ENCODE measurements at regions not wholly inside any gene's neighbourhood (a gene's known extent, or its start where the extent isn't known, plus 50 kb on each side); places are given as distances from the start of the nearest gene placed in this dataset.
A peak's percentile ranks its signal among the peaks of the same experiment; 100 is the strongest.
"Not testable (repeated sequence)": the region's sequence is repeated elsewhere in the genome, so short reads cannot be mapped to it uniquely, and the experiment has no call there.

DNA sequence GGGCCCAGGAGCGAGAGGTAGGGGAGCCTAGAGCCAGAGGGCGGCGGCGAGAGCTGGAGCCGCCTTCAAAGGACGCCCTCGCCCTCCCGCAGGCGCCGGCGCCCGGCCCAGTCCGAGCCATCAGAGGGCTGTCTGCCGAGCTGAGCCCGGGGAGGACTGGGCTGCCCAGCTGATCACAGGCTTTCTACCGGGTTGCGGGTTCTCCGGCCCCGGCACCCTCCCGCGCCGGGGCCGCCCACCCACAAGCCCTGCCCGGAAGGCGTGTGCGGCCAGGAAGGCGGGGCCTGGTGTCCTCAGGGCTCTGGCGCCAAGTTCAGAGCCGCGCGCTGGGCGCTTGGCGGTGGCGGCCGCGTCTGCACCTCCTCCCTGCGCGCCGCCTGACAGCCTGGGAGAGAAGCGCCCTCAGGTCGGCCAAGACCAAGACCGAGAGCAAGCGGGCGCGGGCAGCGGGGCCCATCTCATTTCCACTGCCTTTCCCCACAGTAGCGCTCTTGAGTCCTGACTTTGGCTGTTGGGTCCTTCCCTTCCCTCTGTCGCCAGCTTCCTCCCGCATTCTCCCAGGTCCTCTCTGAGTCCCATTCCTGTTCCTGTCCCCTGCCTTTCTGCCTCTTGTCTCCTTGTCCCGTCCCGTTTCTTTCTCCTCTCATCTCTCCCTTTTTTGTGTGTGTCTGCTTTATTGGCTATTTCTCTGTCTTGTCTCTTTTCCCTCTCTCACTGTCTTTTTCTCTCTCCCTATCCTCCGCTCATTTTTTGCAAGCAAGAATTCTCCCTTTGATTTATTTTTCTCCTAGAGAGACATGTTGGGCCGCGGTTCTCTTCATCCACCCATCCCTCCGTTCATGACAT, 60.6 kb upstream of the MSMB start (continued):
- TF ChIP-seq RBBP5 (IDR thresholded peaks at IDR 0.05; ENCODE audit: borderline replicate concordance, low read depth, low read length) (0 out of 2 replicates have a peak, but pooled peaks have one; percentile 38), CTBP2 (IDR thresholded peaks at IDR 0.05; ENCODE audit: borderline replicate concordance, insufficient read depth, insufficient read length, low read length) (no peak), KDM4A (IDR thresholded peaks at IDR 0.05; ENCODE audit: low read depth, low read length, severe bottlenecking) (peak; percentile 95), PHF8 (conservative IDR thresholded peaks at IDR 0.05; ENCODE audit: low read depth, low read length) (no peak), TBP (IDR thresholded peaks at IDR 0.05; ENCODE audit: low read depth, low read length) (peak; percentile 92)

DNA sequence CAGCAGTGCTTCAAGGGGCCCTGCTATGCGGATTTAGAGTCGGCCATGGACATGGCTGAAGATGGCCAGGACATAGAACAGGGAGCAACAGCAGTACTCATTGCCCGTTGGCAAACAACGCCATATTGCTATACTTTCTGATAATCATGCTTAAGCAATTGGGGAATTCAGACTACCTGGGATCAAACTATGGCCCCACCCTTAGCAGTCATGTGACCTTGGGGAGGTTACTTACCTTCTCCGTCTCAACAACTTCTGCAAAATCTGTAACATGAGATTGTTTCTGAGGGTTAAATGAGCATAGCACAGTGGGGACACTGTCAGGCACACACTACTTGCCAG, 62.1 kb upstream of the MSMB start:
- H2AK5ac ChIP-seq (ENCODE audit: low read depth, low read length); H3K27ac ChIP-seq (ENCODE audit: low read depth, low read length); H3K23me2 ChIP-seq (ENCODE audit: low read depth, low read length); DNase-seq (ENCODE audit: low read depth in 1 of 2, low spot score in 2 of 2); H3K4me1 ChIP-seq (replicated peaks in 1 of 4; ENCODE audit: control insufficient read depth in 3 of 4, insufficient read depth in 4 of 4, low read length in 3 of 4); H3K23ac ChIP-seq (ENCODE audit: insufficient read length); H3K56ac ChIP-seq (replicated peaks; ENCODE audit: insufficient read length, low read depth, low read length); H3K9me3 ChIP-seq (ENCODE audit: insufficient read depth in 2 of 2, low read depth in 1 of 2, low read length in 1 of 2); H3K36me3 ChIP-seq (ENCODE audit: control insufficient read depth in 2 of 4, insufficient read depth in 4 of 4, low read length in 3 of 4); H3K4me3 ChIP-seq (ENCODE audit: extremely low read depth in 1 of 4, insufficient read depth in 2 of 4, low read depth in 3 of 4, low read length in 4 of 4); H2AFZ ChIP-seq (ENCODE audit: low read length); H2BK120ac ChIP-seq (replicated peaks; ENCODE audit: low read depth, low read length); H2BK12ac ChIP-seq (ENCODE audit: low read depth, low read length); FAIRE-seq; H4K8ac ChIP-seq (ENCODE audit: extremely low read depth, insufficient read depth, low read length); H3K9ac ChIP-seq (replicated peaks in 1 of 4; ENCODE audit: extremely low read depth in 1 of 4, low read depth in 3 of 4, low read length in 3 of 4); H4K5ac ChIP-seq (ENCODE audit: insufficient read length, low read depth, low read length); H4K91ac ChIP-seq (replicated peaks; ENCODE audit: insufficient read length, low read length); H3K14ac ChIP-seq (ENCODE audit: insufficient read length); H2BK5ac ChIP-seq (ENCODE audit: low read depth, low read length); H3K18ac ChIP-seq (ENCODE audit: extremely low read depth, low read length); H3K79me1 ChIP-seq (ENCODE audit: low read depth, low read length); H3K79me2 ChIP-seq (ENCODE audit: control insufficient read depth in 1 of 2, insufficient read depth in 2 of 2, low read length in 2 of 2); H4K20me1 ChIP-seq (replicated peaks in 1 of 2; ENCODE audit: control insufficient read depth in 1 of 2, insufficient read depth in 2 of 2, low read length in 2 of 2); H3K4me2 ChIP-seq (ENCODE audit: insufficient read depth in 1 of 2, low read depth in 2 of 2, low read length in 2 of 2); H3K4ac ChIP-seq (replicated peaks; ENCODE audit: insufficient read length, low read depth, low read length); H2BK20ac ChIP-seq (ENCODE audit: low read length); POLR2A ChIA-PET (ENCODE audit: partially characterized antibody); H2BK15ac ChIP-seq (ENCODE audit: low read length): not testable (repeated sequence)
- WGBS, 2 experiments (ENCODE audit: extremely low coverage in 1 of 2, insufficient coverage in 1 of 2, insufficient read length in 1 of 2, insufficient replicate concordance in 2 of 2, low coverage in 1 of 2, low lambda C conversion rate in 2 of 2, missing lambda C conversion rate in 1 of 2): 82% methylated on average over 4 of the region's 5 CpGs; no CpG with 5 or more reads in 1 of the 2 experiments
- H3K27me3 ChIP-seq (replicated peaks in 1 of 4; ENCODE audit: control insufficient read depth in 3 of 4, extremely low read depth in 1 of 4, insufficient read depth in 3 of 4, low read length in 3 of 4): peaks cover 7 to 33% (median 25%) of the 10 kb centered on the region in 4 experiments
- CTCF ChIA-PET (ENCODE audit: partially characterized antibody): interaction anchor here (1.5 kb wide), 1 partner anchor 10 kb away, joined by 7 read pairs; no protein-coding TSS in a partner anchor
